Tibial artery (tissue), 4 donors: ENCODE measurements at regions not wholly inside any gene's neighbourhood (a gene's known extent, or its start where the extent isn't known, plus 50 kb on each side); places are given as distances from the start of the nearest gene placed in this dataset.

Experiments
- DNase-seq, 2 donors: peaks; one replicate each; pipeline ENCODE4 v3.0.0-alpha.2; 2019
- H3K27ac ChIP-seq, 2 donors: fragments of 200-600 bp; sonication (generic) in 1 of 2; 1 replicate in 1 of 2; 2 replicates in 1 of 2; pipeline ENCODE4 v1.5.1; 2018 to 2019; ENCODE audit warnings: mild to moderate bottlenecking in 1 of 2
- H3K27me3 ChIP-seq, 2 donors: fragments of 200-600 bp; sonication (generic) in 1 of 2; one replicate each; pipeline versions ENCODE4 v1.5.1 to v1.6.0; 2016 to 2019
- H3K36me3 ChIP-seq, 3 donors: fragments of 200-600 bp; sonication (generic) in 2 of 3; one replicate each; pipeline ENCODE4 v1.5.1; 2016 to 2019; ENCODE audit warnings: mild to moderate bottlenecking in 2 of 3
- H3K4me1 ChIP-seq, 4 donors: fragments of 200-600 bp; sonication (generic) in 2 of 4; 1 replicate in 3 of 4; 2 replicates in 1 of 4; pipeline ENCODE4 v1.5.1; 2016 to 2019
- H3K4me3 ChIP-seq, 2 donors: fragments of 200-600 bp; sonication (generic) in 1 of 2; 1 replicate in 1 of 2; 2 replicates in 1 of 2; pipeline ENCODE4 v1.5.1; 2018 to 2019; ENCODE audit warnings: mild to moderate bottlenecking in 2 of 2
- H3K9me3 ChIP-seq, 3 donors: fragments of 200-600 bp; sonication (generic) in 1 of 3; one replicate each; pipeline ENCODE4 v1.5.1; 2016 to 2019
- intact Hi-C: fragments of 100-400 bp; cut with DNase I; formaldehyde crosslinking; loops from one replicate; pipeline ENCODE4 v1.15.0; 2023; ENCODE audit warnings: low total_unique reads
- TF ChIP-seq, protein P1 (sequence below), 2 experiments: fragments of 200-600 bp in 1 of 2; fragments of 450-650 bp in 1 of 2; IDR thresholded peaks; one replicate each; pipeline ENCODE4 v1.5.1; 2017 to 2019; ENCODE audit warnings: antibody characterized with exemption in 2 of 2, mild to moderate bottlenecking in 1 of 2, moderate library complexity in 1 of 2

DNA sequence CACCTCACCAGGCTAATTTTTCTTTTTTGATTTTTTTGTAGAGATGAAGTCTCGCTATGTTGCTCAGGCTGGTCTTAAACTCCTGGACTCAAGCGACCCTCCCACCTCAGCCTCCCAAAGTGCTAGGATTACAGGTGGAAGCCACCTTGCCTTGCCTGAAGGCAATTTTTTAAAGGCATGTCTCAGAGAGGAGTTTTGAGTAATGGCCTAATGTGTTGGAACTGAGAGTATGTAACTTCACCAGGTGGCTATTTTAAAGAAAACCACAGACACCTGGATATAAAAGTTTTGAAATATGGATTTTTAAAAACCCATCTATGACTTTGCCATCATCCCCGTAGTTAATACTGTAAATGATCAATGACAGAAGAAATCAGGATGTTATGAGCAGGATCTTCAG, 119.8 kb upstream of the ATP8B1 start:
- no peaks in the 10 kb centered on the region for H3K9me3 ChIP-seq
- no peaks in the 10 kb centered on the region for H3K36me3 ChIP-seq
- intact Hi-C loops: no loop called here
- TF ChIP-seq, protein P1, sequence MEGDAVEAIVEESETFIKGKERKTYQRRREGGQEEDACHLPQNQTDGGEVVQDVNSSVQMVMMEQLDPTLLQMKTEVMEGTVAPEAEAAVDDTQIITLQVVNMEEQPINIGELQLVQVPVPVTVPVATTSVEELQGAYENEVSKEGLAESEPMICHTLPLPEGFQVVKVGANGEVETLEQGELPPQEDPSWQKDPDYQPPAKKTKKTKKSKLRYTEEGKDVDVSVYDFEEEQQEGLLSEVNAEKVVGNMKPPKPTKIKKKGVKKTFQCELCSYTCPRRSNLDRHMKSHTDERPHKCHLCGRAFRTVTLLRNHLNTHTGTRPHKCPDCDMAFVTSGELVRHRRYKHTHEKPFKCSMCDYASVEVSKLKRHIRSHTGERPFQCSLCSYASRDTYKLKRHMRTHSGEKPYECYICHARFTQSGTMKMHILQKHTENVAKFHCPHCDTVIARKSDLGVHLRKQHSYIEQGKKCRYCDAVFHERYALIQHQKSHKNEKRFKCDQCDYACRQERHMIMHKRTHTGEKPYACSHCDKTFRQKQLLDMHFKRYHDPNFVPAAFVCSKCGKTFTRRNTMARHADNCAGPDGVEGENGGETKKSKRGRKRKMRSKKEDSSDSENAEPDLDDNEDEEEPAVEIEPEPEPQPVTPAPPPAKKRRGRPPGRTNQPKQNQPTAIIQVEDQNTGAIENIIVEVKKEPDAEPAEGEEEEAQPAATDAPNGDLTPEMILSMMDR (IDR thresholded peaks at IDR 0.05): no peak
- no peak for DNase-seq
- no peaks in the 10 kb centered on the region for H3K4me1 ChIP-seq
- no peak overlapping the region for H3K4me3 ChIP-seq
- H3K27me3 ChIP-seq: no peaks in the 10 kb centered on the region
- no peak overlapping the region for H3K27ac ChIP-seq

DNA sequence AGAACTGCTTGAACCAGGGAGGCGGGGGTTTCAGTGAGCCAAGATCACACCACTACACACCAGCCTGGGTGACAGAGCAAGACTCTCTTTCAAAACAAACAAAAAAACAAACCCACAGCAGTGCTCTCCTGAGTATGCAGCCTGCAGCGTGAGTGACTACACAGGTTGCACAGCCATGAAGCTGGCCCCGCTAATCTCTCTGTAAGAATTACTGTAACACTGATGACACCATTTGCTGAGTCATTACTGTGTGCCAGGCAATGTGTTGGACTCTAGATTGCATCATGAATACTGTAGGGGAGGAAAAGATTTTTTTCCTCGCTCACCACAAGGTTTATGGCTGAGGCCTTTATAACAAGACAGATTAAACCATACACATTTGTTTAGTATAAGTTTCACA, 118.6 kb upstream of the ATP8B1 start:
- no peaks in the 10 kb centered on the region for H3K27me3 ChIP-seq
- H3K4me3 ChIP-seq: no peak overlapping the region
- intact Hi-C loops: no loop called here
- no peaks in the 10 kb centered on the region for H3K36me3 ChIP-seq
- no peak for DNase-seq
- TF ChIP-seq, protein P1 (IDR thresholded peaks at IDR 0.05): no peak
- no peaks in the 10 kb centered on the region for H3K9me3 ChIP-seq
- no peak overlapping the region for H3K27ac ChIP-seq
- H3K4me1 ChIP-seq: no peaks in the 10 kb centered on the region

DNA sequence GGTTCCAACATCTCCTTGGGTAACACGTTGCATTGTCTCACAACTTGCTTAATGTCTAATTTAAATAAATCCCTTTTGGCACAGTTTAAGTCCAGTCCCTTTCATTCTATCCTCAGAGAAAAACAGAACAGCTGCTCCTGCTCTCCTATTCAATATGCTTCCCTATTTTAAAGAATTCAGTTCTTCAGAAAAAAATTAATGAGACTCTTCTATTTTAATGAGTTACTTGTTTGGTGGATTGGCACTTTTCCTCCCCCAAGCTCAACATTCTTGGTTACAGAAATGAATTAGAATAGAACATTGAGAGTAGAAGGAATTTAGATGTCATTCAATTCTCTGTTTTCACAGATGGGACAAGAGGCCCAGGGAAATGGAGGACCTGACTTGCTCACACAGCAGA, 116.9 kb upstream of the ATP8B1 start:
- Histone ChIP-seq H3K36me3 (no peaks in the 10 kb centered on the region), H3K4me1 (no peaks in the 10 kb centered on the region), H3K9me3 (no peaks in the 10 kb centered on the region), H3K27me3 (no peaks in the 10 kb centered on the region), H3K4me3 (no peak overlapping the region), H3K27ac (no peak overlapping the region)
- intact Hi-C loops: no loop called here
- TF ChIP-seq, protein P1 (IDR thresholded peaks at IDR 0.05): no peak
- DNase-seq: no peak

DNA sequence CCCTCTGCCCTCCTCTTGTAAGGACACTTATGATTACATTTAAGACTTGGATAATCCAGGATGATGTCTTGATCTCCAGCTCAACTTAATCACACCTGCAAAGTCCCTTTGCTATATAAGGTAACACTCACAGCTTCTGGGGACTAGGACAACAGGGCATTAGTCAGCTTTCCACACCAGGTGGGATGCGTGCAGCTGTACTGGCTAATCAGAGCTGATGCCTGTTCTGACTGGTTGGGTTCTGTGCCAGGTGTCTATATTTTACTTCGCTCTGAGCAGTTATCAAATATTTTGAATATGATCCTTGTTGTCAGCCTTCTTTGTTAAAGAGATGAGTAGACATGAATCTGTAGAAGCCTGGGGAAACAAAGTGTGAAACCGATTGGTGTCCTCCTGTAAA, 115.5 kb upstream of the ATP8B1 start:
- DNase-seq: no peak
- Histone ChIP-seq H3K4me1 (no peaks in the 10 kb centered on the region), H3K9me3 (no peaks in the 10 kb centered on the region), H3K27me3 (no peaks in the 10 kb centered on the region), H3K27ac (no peak overlapping the region), H3K36me3 (no peaks in the 10 kb centered on the region), H3K4me3 (no peak overlapping the region)
- TF ChIP-seq, protein P1 (IDR thresholded peaks at IDR 0.05): no peak
- intact Hi-C loops: no loop called here

DNA sequence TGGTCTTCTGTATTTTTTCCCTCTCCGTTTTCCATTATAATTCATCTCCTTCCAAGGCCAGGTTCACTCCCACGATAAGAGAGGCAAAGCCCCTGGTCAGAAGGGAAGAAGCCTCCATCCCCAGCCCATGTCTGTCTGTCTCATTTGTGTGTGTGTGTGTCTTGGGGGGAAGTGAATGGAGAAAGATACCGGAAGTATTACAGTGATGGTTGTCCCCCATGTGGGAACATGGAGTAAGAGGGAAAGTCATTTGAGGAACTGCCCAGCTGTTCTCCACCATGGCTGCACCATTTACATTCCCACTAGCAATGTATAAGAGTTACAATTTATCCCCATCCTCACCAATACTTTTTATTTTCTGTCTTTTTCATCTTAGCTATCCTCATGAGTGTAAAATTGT, 113.6 kb upstream of the ATP8B1 start:
- H3K36me3 ChIP-seq: no peaks in the 10 kb centered on the region
- H3K9me3 ChIP-seq: no peaks in the 10 kb centered on the region
- H3K4me3 ChIP-seq: no peak overlapping the region
- intact Hi-C loops: no loop called here
- TF ChIP-seq, protein P1 (IDR thresholded peaks at IDR 0.05): no peak
- no peaks in the 10 kb centered on the region for H3K27me3 ChIP-seq
- no peaks in the 10 kb centered on the region for H3K4me1 ChIP-seq
- H3K27ac ChIP-seq: no peak overlapping the region
- no peak for DNase-seq

DNA sequence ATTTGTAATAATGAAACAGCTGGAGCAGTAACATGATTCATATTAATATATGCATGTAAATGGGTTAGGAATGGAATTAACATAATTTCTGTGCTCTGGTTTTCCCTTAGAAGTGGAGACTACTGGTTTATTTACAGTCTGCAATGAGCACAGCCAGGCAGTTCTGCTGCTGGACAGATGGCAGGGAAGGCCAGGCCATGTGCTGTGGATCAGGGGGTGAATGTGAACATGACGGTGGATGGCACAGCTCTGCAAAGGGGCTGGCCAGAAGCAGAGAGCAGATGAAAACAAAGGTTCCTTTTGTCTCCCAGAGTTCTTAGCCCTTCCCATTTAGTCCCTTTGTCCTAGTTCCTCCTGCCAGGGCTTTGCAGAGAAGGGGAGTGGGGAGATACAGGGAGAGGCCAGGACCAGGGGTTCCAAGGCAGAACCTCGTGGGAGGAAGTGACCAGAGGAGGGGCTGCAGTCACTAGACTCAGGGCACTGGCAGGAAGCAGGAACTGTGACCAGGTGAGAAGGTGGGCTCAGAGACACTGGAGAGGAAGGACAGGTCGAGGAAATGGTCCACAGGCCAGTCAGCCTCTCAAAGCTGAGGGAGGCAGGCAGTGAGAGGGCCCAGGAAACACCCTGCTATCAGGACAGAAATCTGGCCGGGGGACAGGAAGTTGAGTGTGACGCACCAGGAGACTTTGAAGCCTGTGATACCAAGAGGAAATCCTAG, 112.9 kb upstream of the ATP8B1 start:
- TF ChIP-seq, protein P1 (IDR thresholded peaks at IDR 0.05): no peak
- Histone ChIP-seq H3K4me1 (no peaks in the 10 kb centered on the region), H3K27me3 (no peaks in the 10 kb centered on the region), H3K27ac (no peak overlapping the region), H3K4me3 (no peak overlapping the region), H3K9me3 (no peaks in the 10 kb centered on the region), H3K36me3 (no peaks in the 10 kb centered on the region)
- intact Hi-C loops: no loop called here
- no peak for DNase-seq
